ENCODE measurements at regions not wholly inside any gene's neighbourhood (a gene's known extent, or its start where the extent isn't known, plus 50 kb on each side); places are given as distances from the start of the nearest gene placed in this dataset.
A peak's percentile ranks its signal among the peaks of the same experiment; 100 is the strongest.
"Not testable (repeated sequence)": the region's sequence is repeated elsewhere in the genome, so short reads cannot be mapped to it uniquely, and the experiment has no call there.

DNA sequence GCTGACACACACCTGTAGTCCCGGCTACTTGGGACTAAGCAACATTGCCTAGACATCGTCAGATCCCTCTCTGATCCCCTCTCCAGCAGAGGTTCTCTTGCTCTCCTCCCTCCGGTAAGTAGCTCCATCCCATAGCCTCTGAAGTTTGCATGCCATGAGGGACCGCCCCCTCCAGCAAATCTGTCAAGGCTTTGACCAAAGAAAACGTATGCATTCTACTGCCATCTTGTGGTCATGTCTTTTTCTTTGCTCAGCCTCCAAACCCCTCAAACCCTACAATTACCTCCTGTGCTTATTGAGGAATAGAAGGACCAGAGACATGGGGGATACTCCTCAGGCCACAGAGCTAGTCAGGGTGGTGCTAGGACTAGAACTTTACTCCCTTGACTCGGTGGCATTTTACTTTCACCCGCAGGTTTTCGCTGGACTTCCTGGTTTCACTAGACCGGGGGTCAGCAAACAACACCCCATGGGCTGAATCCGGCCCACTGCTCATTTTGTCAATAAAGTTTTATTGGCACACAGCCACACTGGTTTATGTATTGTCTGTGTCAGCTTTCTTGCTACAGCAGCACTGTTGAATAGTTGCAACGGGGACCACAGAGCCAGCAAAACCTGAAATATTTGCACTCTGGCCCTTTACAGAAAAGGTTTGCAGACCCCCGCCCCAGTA, 202.6 kb upstream of the FOXK1 start:
- no peaks in the 10 kb centered on the region for H3K36me3 ChIP-seq (ENCODE audit: control insufficient read depth in 2 of 2, insufficient read depth in 1 of 2, low read length in 2 of 2)
- H3K27ac ChIP-seq (ENCODE audit: extremely low read depth, low read depth, low read length): no peak overlapping the region
- ChIA-PET POLR2A (no interaction called here), CTCF (interaction anchor here (0.6 to 1.2 kb wide), 12 partner anchors 10 to 1722 kb away, joined by 3 to 10 read pairs (median 3); no protein-coding TSS in a partner anchor)
- H3K9me3 ChIP-seq (ENCODE audit: control insufficient read depth, insufficient read depth, low read depth, low read length): no peaks in the 10 kb centered on the region
- TF ChIP-seq ZBTB10 (tag by site-specific recombination; IDR thresholded peaks at IDR 0.05): no peak
- TF ChIP-seq ZNF654 (tag by site-specific recombination; IDR thresholded peaks at IDR 0.05; ENCODE audit: low read depth): peak; percentile 59
- no peaks in the 10 kb centered on the region for H3K4me1 ChIP-seq (ENCODE audit: control insufficient read depth, insufficient read depth, low read length)
- H3K4me3 ChIP-seq (ENCODE audit: low read depth, low read length): no peak overlapping the region

DNA sequence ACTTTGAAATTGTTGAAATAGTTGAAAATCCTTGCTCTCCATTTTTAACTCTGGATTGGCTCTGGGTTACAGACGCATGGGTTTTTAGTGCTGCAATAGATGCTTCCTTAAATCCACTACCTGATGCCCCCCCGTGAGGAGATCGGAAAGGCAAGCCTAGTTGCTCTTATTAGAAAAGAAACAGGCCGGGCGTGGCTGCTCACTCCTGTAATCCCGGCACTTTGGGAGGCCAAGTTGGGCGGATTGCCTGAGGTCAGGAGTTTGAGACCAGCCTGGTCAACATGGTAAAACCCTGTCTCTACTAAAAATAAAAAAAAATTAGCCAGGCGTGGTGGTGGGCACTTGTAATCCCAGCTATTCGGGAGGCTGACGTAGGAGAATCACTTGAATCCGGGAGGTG, 202.0 kb upstream of the FOXK1 start:
- H3K4me3 ChIP-seq (ENCODE audit: low read depth, low read length); H3K27ac ChIP-seq (ENCODE audit: extremely low read depth, low read depth, low read length); H3K9me3 ChIP-seq (ENCODE audit: control insufficient read depth, insufficient read depth, low read depth, low read length); H3K36me3 ChIP-seq (ENCODE audit: control insufficient read depth in 2 of 2, insufficient read depth in 1 of 2, low read length in 2 of 2); POLR2A ChIA-PET; H3K4me1 ChIP-seq (ENCODE audit: control insufficient read depth, insufficient read depth, low read length): not testable (repeated sequence)
- CTCF ChIA-PET: interaction anchor here (0.6 to 1.2 kb wide), 6 partner anchors 10 to 1599 kb away, joined by 3 to 10 read pairs (median 3); no protein-coding TSS in a partner anchor

DNA sequence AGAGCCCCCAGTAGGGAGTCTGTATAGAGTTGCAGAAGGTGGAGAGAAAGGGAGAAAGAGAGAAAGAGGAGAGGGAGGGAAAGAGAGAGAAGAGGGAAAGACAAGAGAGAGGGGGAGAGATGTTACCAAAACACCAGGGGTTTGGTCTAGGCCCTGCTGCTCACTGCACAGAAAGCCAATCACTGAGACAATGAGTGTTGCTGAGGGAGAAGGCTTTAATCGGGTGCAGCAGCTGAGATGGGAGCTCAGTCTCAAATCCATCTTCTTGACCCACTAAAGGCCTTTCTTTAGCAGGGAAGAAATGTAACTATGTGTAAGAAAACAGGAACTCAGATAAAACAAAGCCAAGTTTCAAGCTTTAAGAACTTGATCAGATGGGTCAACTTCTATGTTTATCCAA, 198.2 kb upstream of the FOXK1 start:
- no peaks in the 10 kb centered on the region for H3K9me3 ChIP-seq (ENCODE audit: control insufficient read depth, insufficient read depth, low read depth, low read length)
- no peaks in the 10 kb centered on the region for H3K4me1 ChIP-seq (ENCODE audit: control insufficient read depth, insufficient read depth, low read length)
- no peak overlapping the region for H3K4me3 ChIP-seq (ENCODE audit: low read depth, low read length)
- no peaks in the 10 kb centered on the region for H3K36me3 ChIP-seq (ENCODE audit: control insufficient read depth in 2 of 2, insufficient read depth in 1 of 2, low read length in 2 of 2)
- CTCF ChIA-PET: no interaction called here
- TF ChIP-seq PRDM1 (tag by site-specific recombination; IDR thresholded peaks at IDR 0.05): no peak
- no peak for TF ChIP-seq ZNF155 (tag by site-specific recombination; IDR thresholded peaks at IDR 0.05)
- TF ChIP-seq, protein P1, sequence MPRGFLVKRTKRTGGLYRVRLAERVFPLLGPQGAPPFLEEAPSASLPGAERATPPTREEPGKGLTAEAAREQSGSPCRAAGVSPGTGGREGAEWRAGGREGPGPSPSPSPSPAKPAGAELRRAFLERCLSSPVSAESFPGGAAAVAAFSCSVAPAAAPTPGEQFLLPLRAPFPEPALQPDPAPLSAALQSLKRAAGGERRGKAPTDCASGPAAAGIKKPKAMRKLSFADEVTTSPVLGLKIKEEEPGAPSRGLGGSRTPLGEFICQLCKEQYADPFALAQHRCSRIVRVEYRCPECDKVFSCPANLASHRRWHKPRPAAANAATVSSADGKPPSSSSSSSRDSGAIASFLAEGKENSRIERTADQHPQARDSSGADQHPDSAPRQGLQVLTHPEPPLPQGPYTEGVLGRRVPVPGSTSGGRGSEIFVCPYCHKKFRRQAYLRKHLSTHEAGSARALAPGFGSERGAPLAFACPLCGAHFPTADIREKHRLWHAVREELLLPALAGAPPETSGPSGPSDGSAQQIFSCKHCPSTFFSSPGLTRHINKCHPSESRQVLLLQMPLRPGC (tag by site-specific recombination; IDR thresholded peaks at IDR 0.05): no peak
- TF ChIP-seq ZNF580 (tag by site-specific recombination; IDR thresholded peaks at IDR 0.05): no peak
- no peak for TF ChIP-seq ZNF558 (tag by site-specific recombination; IDR thresholded peaks at IDR 0.05)
- H3K27ac ChIP-seq (ENCODE audit: extremely low read depth, low read depth, low read length): no peak overlapping the region
- POLR2A ChIA-PET: no interaction called here

DNA sequence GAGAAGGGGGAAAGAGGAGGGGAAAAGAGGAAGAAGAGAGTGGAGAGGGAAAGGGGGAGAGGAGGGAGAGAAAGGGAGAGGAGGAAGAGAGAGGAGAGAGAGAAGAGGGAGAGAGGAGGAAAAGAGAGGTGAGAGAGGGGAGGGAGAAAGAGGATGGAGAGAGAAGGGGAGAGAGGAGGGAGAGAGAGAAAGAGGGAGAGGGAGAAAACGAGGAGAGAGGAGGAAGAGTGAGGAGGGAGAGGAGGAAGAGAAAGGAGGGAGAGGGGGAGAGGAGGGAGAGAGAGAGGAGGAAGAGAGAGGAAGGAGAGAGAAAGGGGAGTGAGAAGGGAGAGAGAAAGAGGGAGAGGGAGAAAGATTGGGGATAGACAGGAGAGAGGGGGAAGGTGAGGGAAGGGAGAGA, 197.6 kb upstream of the FOXK1 start:
- no peak for TF ChIP-seq PBX3 (CRISPR knock-in tag; IDR thresholded peaks at IDR 0.05)
- TF ChIP-seq PRDM1 (tag by site-specific recombination; IDR thresholded peaks at IDR 0.05): peak; percentile 97
- TF ChIP-seq ZNF416 (tag by site-specific recombination; IDR thresholded peaks at IDR 0.05): no peak
- 0 out of 2 replicates have a peak, but pooled peaks have one; percentile 27 for TF ChIP-seq ZNF571 (tag by site-specific recombination; IDR thresholded peaks at IDR 0.05)
- TF ChIP-seq SP2 (tag by site-specific recombination; IDR thresholded peaks at IDR 0.05): no peak
- peak; percentile 33; the same call in 1 of the 2 replicates for TF ChIP-seq ZNF398 (tag by site-specific recombination; IDR thresholded peaks at IDR 0.05)
- TF ChIP-seq ZNF596 (tag by site-specific recombination; IDR thresholded peaks at IDR 0.05): 0 out of 2 replicates have a peak, but pooled peaks have one; percentile 43
- peak; percentile 98 for TF ChIP-seq ZNF169 (tag by site-specific recombination; IDR thresholded peaks at IDR 0.05)
- TF ChIP-seq SP3 (tag by site-specific recombination; IDR thresholded peaks at IDR 0.05): no peak
- POLR2A ChIA-PET: no interaction called here

More for the DNA sequence above, 197.6 kb upstream of the FOXK1 start:
- Histone ChIP-seq H3K4me1 (ENCODE audit: control insufficient read depth, insufficient read depth, low read length) (no peaks in the 10 kb centered on the region), H3K9me3 (ENCODE audit: control insufficient read depth, insufficient read depth, low read depth, low read length) (no peaks in the 10 kb centered on the region), H3K27ac (ENCODE audit: extremely low read depth, low read depth, low read length) (no peak overlapping the region), H3K36me3 (ENCODE audit: control insufficient read depth in 2 of 2, insufficient read depth in 1 of 2, low read length in 2 of 2) (no peaks in the 10 kb centered on the region), H3K4me3 (ENCODE audit: low read depth, low read length) (no peak overlapping the region)
- CTCF ChIA-PET: interaction anchor here (0.5 kb wide), 1 partner anchor 55 kb away, joined by 3 read pairs; no protein-coding TSS in a partner anchor

Data from HEK293 (cell line).